PFSK-1 (cell line): ENCODE measurements at regions not wholly inside any gene's neighbourhood (a gene's known extent, or its start where the extent isn't known, plus 50 kb on each side); places are given as distances from the start of the nearest gene placed in this dataset.

ENCODE experiments used
- FOXP2 ChIP-seq: optimal IDR thresholded peaks from 2 replicates; pipeline ENCODE3; 2011; ENCODE audit warnings: borderline replicate concordance, control low read depth, inconsistent platforms; ENCODE audit not compliant: insufficient read depth; ENCODE audit errors: extremely low read length, extremely low read depth
- POLR2AphosphoS5 ChIP-seq: IDR thresholded peaks from 2 replicates; pipeline ENCODE4 v1.6.1; 2012; ENCODE audit warnings: low read depth, mild to moderate bottlenecking, control low read depth, low read length, moderate library complexity
- REST ChIP-seq, 2 experiments: IDR thresholded peaks; 2 replicates each; pipeline versions ENCODE4 v1.6.1 to v1.8.0; 2011 to 2012; ENCODE audit warnings: low read depth in 2 of 2, low read length in 2 of 2, control low read depth in 1 of 2, inconsistent platforms in 1 of 2, mild to moderate bottlenecking in 1 of 2, moderate library complexity in 1 of 2; ENCODE audit not compliant: insufficient read depth in 1 of 2
- SIN3A ChIP-seq: IDR thresholded peaks from 2 replicates; pipeline ENCODE4 v1.6.1; 2012; ENCODE audit warnings: mild to moderate bottlenecking, low read length, moderate library complexity, borderline replicate concordance; ENCODE audit not compliant: insufficient read depth
- TAF1 ChIP-seq: IDR thresholded peaks from 2 replicates; pipeline ENCODE4 v1.6.1; 2012; ENCODE audit warnings: low read length, control low read depth, borderline replicate concordance; ENCODE audit not compliant: insufficient read depth

GRCh38 chr22:47325249-47325648, 562.8 kb downstream of the TBC1D22A start:
- TF ChIP-seq TAF1 (no peak), REST (IDR thresholded peaks at IDR 0.05; ENCODE audit: insufficient read depth in 1 of 2, low read depth in 2 of 2, low read length in 2 of 2) (no peak), POLR2AphosphoS5 (no peak), FOXP2 (no peak), SIN3A (no peak)
